H9 (cell line): ENCODE measurements at regions not wholly inside any gene's neighbourhood (a gene's known extent, or its start where the extent isn't known, plus 50 kb on each side); places are given as distances from the start of the nearest gene placed in this dataset.
"Not testable (repeated sequence)": the region's sequence is repeated elsewhere in the genome, so short reads cannot be mapped to it uniquely, and the experiment has no call there.

ENCODE experiments used
- DNase-seq: peaks from one replicate; pipeline ENCODE4 v3.0.0-alpha.2; 2017
- H2AFZ ChIP-seq: one replicate; pipeline ENCODE4 v1.6.1; 2013; ENCODE audit warnings: mild to moderate bottlenecking, low read length, control low read depth, moderate library complexity
- H2AK5ac ChIP-seq: 2 replicates; pipeline ENCODE4 v1.6.1; 2013; ENCODE audit warnings: low read length, control low read depth, mixed read lengths; ENCODE audit not compliant: insufficient read length
- H2BK120ac ChIP-seq: one replicate; pipeline ENCODE4 v1.6.1; 2013; ENCODE audit warnings: low read depth, mild to moderate bottlenecking, low read length, control low read depth, inconsistent platforms; ENCODE audit not compliant: poor library complexity, severe bottlenecking
- H2BK12ac ChIP-seq: 2 replicates; pipeline ENCODE4 v1.6.1; 2013; ENCODE audit warnings: low read length, control low read depth, mixed read lengths, low read depth; ENCODE audit not compliant: insufficient read length
- H2BK15ac ChIP-seq: 2 replicates; pipeline ENCODE4 v1.6.1; 2013; ENCODE audit warnings: low read depth, low read length, control low read depth
- H2BK20ac ChIP-seq: one replicate; pipeline ENCODE4 v1.6.1; 2013; ENCODE audit warnings: low read depth, mild to moderate bottlenecking, low read length, control low read depth, inconsistent platforms; ENCODE audit not compliant: poor library complexity, severe bottlenecking
- H2BK5ac ChIP-seq: 2 replicates; pipeline ENCODE4 v1.6.1; 2013; ENCODE audit warnings: low read length, control low read depth, mixed read lengths; ENCODE audit not compliant: insufficient read length
- H3K14ac ChIP-seq: 2 replicates; pipeline ENCODE4 v1.6.1; 2013; ENCODE audit warnings: low read length, control low read depth; ENCODE audit not compliant: insufficient read depth
- H3K18ac ChIP-seq: 2 replicates; pipeline ENCODE4 v1.6.1; 2013; ENCODE audit warnings: low read depth, mild to moderate bottlenecking, mixed read lengths, low read length, control low read depth; ENCODE audit not compliant: insufficient read length
- H3K23ac ChIP-seq: 2 replicates; pipeline ENCODE4 v1.6.1; 2013; ENCODE audit warnings: low read length, control low read depth, mixed read lengths, low read depth; ENCODE audit not compliant: insufficient read length
- H3K23me2 ChIP-seq: 2 replicates; pipeline ENCODE4 v1.6.1; 2013; ENCODE audit warnings: low read depth, mild to moderate bottlenecking, mixed read lengths, low read length, control low read depth; ENCODE audit not compliant: insufficient read length, poor library complexity, severe bottlenecking
- H3K27ac ChIP-seq: 2 replicates; pipeline ENCODE4 v1.5.1; 2013; ENCODE audit warnings: low read length, control low read depth, mixed read lengths, low read depth; ENCODE audit not compliant: insufficient read length
- H3K27me3 ChIP-seq: 2 replicates; pipeline ENCODE4 v1.6.1; 2013; ENCODE audit warnings: low read length, control low read depth, inconsistent platforms; ENCODE audit not compliant: insufficient read depth
- H3K4ac ChIP-seq: 2 replicates; pipeline ENCODE4 v1.6.1; 2013; ENCODE audit warnings: low read depth, mild to moderate bottlenecking, control low read depth, inconsistent platforms, low read length, moderate library complexity
- H3K4me1 ChIP-seq: 2 replicates; pipeline ENCODE4 v1.6.1; 2013; ENCODE audit warnings: low read length, control low read depth, inconsistent platforms; ENCODE audit not compliant: insufficient read depth
- H3K4me2 ChIP-seq: 2 replicates; pipeline ENCODE4 v1.6.1; 2013; ENCODE audit warnings: low read length, control low read depth, mixed read lengths; ENCODE audit not compliant: insufficient read length, insufficient read depth
- H3K56ac ChIP-seq: 2 replicates; pipeline ENCODE4 v1.6.1; 2013; ENCODE audit warnings: low read depth, mild to moderate bottlenecking, mixed read lengths, low read length, control low read depth; ENCODE audit not compliant: insufficient read length
- H3K79me1 ChIP-seq: 2 replicates; pipeline ENCODE4 v1.6.1; 2013; ENCODE audit warnings: low read depth, mild to moderate bottlenecking, moderate library complexity, low read length, control low read depth, inconsistent platforms; ENCODE audit not compliant: insufficient read depth, poor library complexity, severe bottlenecking
- H3K79me2 ChIP-seq: 2 replicates; pipeline ENCODE4 v1.6.1; 2013; ENCODE audit warnings: low read length, control low read depth, inconsistent platforms; ENCODE audit not compliant: insufficient read depth
- H3K9ac ChIP-seq: 2 replicates; pipeline ENCODE4 v1.6.1; 2013; ENCODE audit warnings: low read length, control low read depth, mixed read lengths; ENCODE audit not compliant: insufficient read length; ENCODE audit errors: extremely low read depth
- H3K9me3 ChIP-seq: one replicate; pipeline ENCODE4 v1.6.1; 2013; ENCODE audit warnings: low read depth, low read length, inconsistent platforms; ENCODE audit not compliant: control insufficient read depth
- H3T11ph ChIP-seq: one replicate; pipeline ENCODE4 v1.6.1; 2013; ENCODE audit warnings: mild to moderate bottlenecking, low read length, control low read depth, inconsistent platforms
- H4K20me1 ChIP-seq: one replicate; pipeline ENCODE4 v1.6.1; 2013; ENCODE audit not compliant: control insufficient read depth, insufficient read length, insufficient read depth
- H4K5ac ChIP-seq: 2 replicates; pipeline ENCODE4 v1.6.1; 2013; ENCODE audit warnings: low read depth, mild to moderate bottlenecking, mixed read lengths, low read length, control low read depth; ENCODE audit not compliant: insufficient read length
- H4K8ac ChIP-seq: replicated peaks from 2 replicates; pipeline ENCODE4 v1.6.1; 2013; ENCODE audit warnings: low read length, control low read depth, mixed read lengths, low read depth; ENCODE audit not compliant: insufficient read length
- H4K91ac ChIP-seq: 2 replicates; pipeline ENCODE4 v1.6.1; 2013; ENCODE audit warnings: low read depth, mild to moderate bottlenecking, moderate library complexity, mixed read lengths, low read length, control low read depth; ENCODE audit not compliant: insufficient read length
- H3K27ac Mint-ChIP-seq, 3 experiments: 2 replicates in 2 of 3; 3 replicates in 1 of 3; pipeline ENCODE4 v1.8.0; 2020 to 2021; ENCODE audit warnings: mixed read lengths in 3 of 3, mild to moderate bottlenecking in 1 of 3, moderate library complexity in 1 of 3
- H3K27me3 Mint-ChIP-seq: 2 replicates; pipeline ENCODE4 v1.8.0; 2021; ENCODE audit warnings: low read depth, mild to moderate bottlenecking, moderate library complexity, mixed read lengths
- H3K36me3 Mint-ChIP-seq, 3 experiments: 2 replicates in 2 of 3; 3 replicates in 1 of 3; pipeline ENCODE4 v1.8.0; 2020 to 2021; ENCODE audit warnings: low read depth in 3 of 3, mixed read lengths in 3 of 3; ENCODE audit not compliant: insufficient read depth in 1 of 3
- H3K4me1 Mint-ChIP-seq, 2 experiments: 2 replicates each; pipeline ENCODE4 v1.8.0; 2020; ENCODE audit warnings: mixed read lengths in 2 of 2
- H3K4me3 Mint-ChIP-seq, 2 experiments: 2 replicates in 1 of 2; 3 replicates in 1 of 2; pipeline ENCODE4 v1.8.0; 2020 to 2021; ENCODE audit warnings: mild to moderate bottlenecking in 2 of 2, mixed read lengths in 2 of 2, moderate library complexity in 1 of 2
- H3K9me3 Mint-ChIP-seq, 2 experiments: 2 replicates in 1 of 2; 3 replicates in 1 of 2; pipeline ENCODE4 v1.8.0; 2020; ENCODE audit warnings: mild to moderate bottlenecking in 2 of 2, mixed read lengths in 2 of 2, moderate library complexity in 1 of 2
- CTCF ChIP-seq: fragments of 200-600 bp; sonication (generic); conservative IDR thresholded peaks from 3 replicates; pipeline ENCODE4 v1.8.0; 2021; ENCODE audit warnings: antibody characterized with exemption, mild to moderate bottlenecking
- WGBS: extraction: QIAGEN DNeasy Blood & Tissue Kit; methylation state at CpG from one replicate; pipeline ENCODE4 v1.1.7; 2013; ENCODE audit warnings: missing lambda C conversion rate, low lambda C conversion rate, mixed read lengths; ENCODE audit not compliant: insufficient read length; ENCODE audit errors: extremely low coverage; 5-methylcytosine and 5-hydroxymethylcytosine counted together

GRCh38 chr15:34490417-34491193 lies 53.0 kb upstream of the GOLGA8A start:
- H4K5ac ChIP-seq, result no peak overlapping the region
- peak overlapping the region; percentile 64 to 72 for H3K4me3 Mint-ChIP-seq
- H3K27me3 ChIP-seq, result peaks cover 14% of the 10 kb centered on the region; the same call in 1 of the 2 replicates
- H2BK5ac ChIP-seq, result no peak overlapping the region
- peak overlapping the region; percentile 70 for H3K4me2 ChIP-seq
- no peak overlapping the region for H3T11ph ChIP-seq
- peaks cover 4 to 16% of the 10 kb centered on the region in 2 experiments; a peak in 4 of 5 replicates for H3K9me3 Mint-ChIP-seq
- H3K27ac Mint-ChIP-seq, result no peak overlapping the region; a peak in 1 of 7 replicates
- no peak overlapping the region for H2BK15ac ChIP-seq
- peak overlapping the region; percentile 65 for H2AFZ ChIP-seq
- H3K27ac ChIP-seq, result no peak overlapping the region
- H2BK120ac ChIP-seq, result no peak overlapping the region
- H2BK12ac ChIP-seq, result no peak overlapping the region
- no peaks in the 10 kb centered on the region for H3K9me3 ChIP-seq
- peaks cover 0 to 5% (median 4%) of the 10 kb centered on the region in 3 experiments; a peak in 6 of 7 replicates for H3K36me3 Mint-ChIP-seq
- TF ChIP-seq CTCF, result no peak
- no peak overlapping the region for H2AK5ac ChIP-seq
- H3K27me3 Mint-ChIP-seq, result peaks cover 76% of the 10 kb centered on the region
- H3K18ac ChIP-seq, result no peak overlapping the region
- H2BK20ac ChIP-seq, result no peak overlapping the region
- H3K9ac ChIP-seq, result no peak overlapping the region
- no CpG with 5 or more reads among the region's 38 CpGs for WGBS
- peaks cover 6 to 11% of the 10 kb centered on the region in 2 experiments for H3K4me1 Mint-ChIP-seq
- H3K23ac ChIP-seq, result no peak overlapping the region
- no peaks in the 10 kb centered on the region for H4K20me1 ChIP-seq
- H4K8ac ChIP-seq, result no peak overlapping the region
- peaks cover 7% of the 10 kb centered on the region for H3K23me2 ChIP-seq
- no peak overlapping the region for H3K4ac ChIP-seq
- no peak overlapping the region for H4K91ac ChIP-seq
- H3K79me2 ChIP-seq, result no peaks in the 10 kb centered on the region
- H3K4me1 ChIP-seq, result no peaks in the 10 kb centered on the region; the same call in 1 of the 2 replicates
- peak; percentile 57 for DNase-seq
- H3K79me1 ChIP-seq, result no peaks in the 10 kb centered on the region
- no peak overlapping the region for H3K14ac ChIP-seq
- no peak overlapping the region for H3K56ac ChIP-seq

GRCh38 chr15:34488973-34489959 lies 51.7 kb upstream of the GOLGA8A start:
- not testable (repeated sequence) for H3K23ac ChIP-seq, H3K4ac ChIP-seq, H3K4me1 ChIP-seq, H2BK15ac ChIP-seq, H3K9me3 ChIP-seq, H3K79me2 ChIP-seq, H3K4me2 ChIP-seq, H3K56ac ChIP-seq, H2BK12ac ChIP-seq, H3K23me2 ChIP-seq, H3K27ac Mint-ChIP-seq, H3K27ac ChIP-seq, H2BK120ac ChIP-seq, H3K79me1 ChIP-seq, H2BK5ac ChIP-seq, H3K4me3 Mint-ChIP-seq, H3T11ph ChIP-seq, H4K5ac ChIP-seq, H2AK5ac ChIP-seq, H4K91ac ChIP-seq, H3K36me3 Mint-ChIP-seq, H2BK20ac ChIP-seq, H4K20me1 ChIP-seq, H3K18ac ChIP-seq, H3K14ac ChIP-seq, H3K27me3 ChIP-seq, H3K9ac ChIP-seq, H4K8ac ChIP-seq
- no CpG with 5 or more reads among the region's 37 CpGs for WGBS
- Mint-ChIP-seq H3K4me1 (peaks cover 6 to 11% of the 10 kb centered on the region in 2 experiments), H3K9me3 (peaks cover 4 to 10% of the 10 kb centered on the region in 2 experiments; a peak in 4 of 5 replicates), H3K27me3 (peaks cover 73% of the 10 kb centered on the region)
- H2AFZ ChIP-seq, result peak overlapping the region; percentile 22
- peak; percentile 45 for DNase-seq
